ENCODE measurements at regions not wholly inside any gene's neighbourhood (a gene's known extent, or its start where the extent isn't known, plus 50 kb on each side); places are given as distances from the start of the nearest gene placed in this dataset.

DNA sequence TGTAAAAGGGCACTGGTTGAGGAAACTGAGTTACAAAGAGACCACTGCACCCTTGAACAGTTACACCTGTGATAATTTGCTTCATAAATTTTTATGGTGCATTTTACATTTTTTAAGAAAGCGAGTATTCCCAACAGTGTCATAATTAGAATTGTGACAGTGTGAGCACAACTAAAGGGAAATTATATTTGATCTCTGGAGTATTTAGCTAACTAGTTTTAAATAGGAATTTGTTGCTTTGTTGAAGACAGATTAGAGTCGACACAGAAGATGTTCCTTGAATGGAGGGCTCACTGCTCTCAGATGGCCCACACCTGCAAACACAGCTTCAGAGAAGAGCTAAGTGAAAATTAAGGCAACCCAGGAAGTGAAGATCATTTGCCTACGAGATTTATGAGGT, 555.0 kb upstream of the GOT2 start:
- H3K9me3 ChIP-seq (ENCODE audit: control insufficient read depth, low read length), result peaks cover 21% of the 10 kb centered on the region
- no peak overlapping the region for H3K9ac ChIP-seq (ENCODE audit: low read length)
- no peak for DNase-seq (ENCODE audit: low read depth)
- no peak overlapping the region for H3K4me3 ChIP-seq (ENCODE audit: low read length)
- no peaks in the 10 kb centered on the region for H3K36me3 ChIP-seq (ENCODE audit: control insufficient read depth, insufficient read depth, low read length, severe bottlenecking)
- H3K27me3 ChIP-seq (replicated peaks; ENCODE audit: control insufficient read depth, insufficient read depth, low read length), result no peaks in the 10 kb centered on the region
- no peaks in the 10 kb centered on the region for H3K4me1 ChIP-seq (ENCODE audit: control insufficient read depth, insufficient read depth, low read length)

DNA sequence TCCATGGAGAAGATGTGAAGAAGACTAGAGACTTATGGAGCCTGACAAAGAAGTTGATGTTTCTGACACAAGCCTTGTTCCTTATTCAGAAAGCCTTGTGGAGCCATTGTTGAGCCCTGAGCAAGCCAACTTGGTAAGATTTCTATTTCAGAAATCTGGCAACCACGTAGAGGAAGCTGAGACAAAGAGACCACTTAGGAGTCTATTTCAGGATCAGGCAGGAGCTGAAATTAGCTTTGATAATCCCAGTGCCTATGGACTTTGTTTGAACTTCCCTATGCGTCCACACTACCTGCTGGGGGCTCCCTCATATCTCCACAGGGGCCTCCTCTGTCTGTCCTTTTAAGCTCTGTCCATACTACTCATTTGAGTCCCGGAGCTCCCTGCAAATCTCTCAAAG, 540.0 kb upstream of the GOT2 start:
- no peak for DNase-seq (ENCODE audit: low read depth)
- H3K9me3 ChIP-seq (ENCODE audit: control insufficient read depth, low read length), result no peaks in the 10 kb centered on the region

DNA sequence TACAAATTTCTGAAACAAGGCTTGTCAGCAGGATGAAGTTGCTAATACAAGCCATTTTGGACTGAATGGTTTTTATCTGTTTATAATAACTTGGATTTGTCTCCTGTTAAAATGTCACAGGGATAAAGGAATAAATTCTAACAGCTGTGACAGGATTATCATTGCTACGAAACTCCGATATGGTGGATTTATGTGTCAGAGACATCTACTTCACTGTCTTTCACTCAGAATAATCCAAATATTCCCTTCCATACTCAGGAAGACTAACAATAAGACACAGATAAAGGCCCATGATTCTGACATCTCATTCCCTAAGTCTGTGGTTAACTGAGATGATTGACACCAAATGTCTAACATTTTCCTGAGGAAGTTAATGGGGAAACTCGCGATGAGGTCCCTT, 529.8 kb upstream of the GOT2 start:
- no peaks in the 10 kb centered on the region for H3K27me3 ChIP-seq (replicated peaks; ENCODE audit: control insufficient read depth, insufficient read depth, low read length)
- no peaks in the 10 kb centered on the region for H3K36me3 ChIP-seq (ENCODE audit: control insufficient read depth, insufficient read depth, low read length, severe bottlenecking)
- H3K9ac ChIP-seq (ENCODE audit: low read length), result no peak overlapping the region
- no peaks in the 10 kb centered on the region for H3K4me1 ChIP-seq (ENCODE audit: control insufficient read depth, insufficient read depth, low read length)
- no peak for DNase-seq (ENCODE audit: low read depth)
- no peaks in the 10 kb centered on the region for H3K9me3 ChIP-seq (ENCODE audit: control insufficient read depth, low read length)
- H3K4me3 ChIP-seq (ENCODE audit: low read length), result no peak overlapping the region

More for the DNA sequence above, 540.0 kb upstream of the GOT2 start:
- no peaks in the 10 kb centered on the region for H3K27me3 ChIP-seq (replicated peaks; ENCODE audit: control insufficient read depth, insufficient read depth, low read length)
- H3K4me3 ChIP-seq (ENCODE audit: low read length), result no peak overlapping the region
- H3K36me3 ChIP-seq (ENCODE audit: control insufficient read depth, insufficient read depth, low read length, severe bottlenecking), result no peaks in the 10 kb centered on the region
- H3K9ac ChIP-seq (ENCODE audit: low read length), result no peak overlapping the region
- H3K4me1 ChIP-seq (ENCODE audit: control insufficient read depth, insufficient read depth, low read length), result no peaks in the 10 kb centered on the region

DNA sequence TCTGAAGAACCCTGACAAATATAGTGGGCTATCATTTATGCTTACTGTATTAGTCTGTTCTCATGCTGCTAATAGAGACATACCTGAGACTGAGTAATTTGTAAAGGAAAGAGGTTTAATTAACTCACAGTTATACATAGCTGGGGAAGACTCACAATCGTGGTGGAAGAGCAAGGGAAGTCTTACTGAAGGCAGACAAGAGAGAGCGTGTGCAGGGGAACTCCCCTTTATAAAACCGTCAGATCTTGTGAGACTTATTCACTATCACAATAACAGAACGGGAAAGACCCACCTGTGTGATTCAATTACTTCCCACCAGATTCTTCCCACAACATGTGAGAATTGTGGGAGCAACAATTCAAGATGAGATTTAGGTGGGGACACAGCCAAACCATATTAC, 526.8 kb upstream of the GOT2 start:
- no peaks in the 10 kb centered on the region for H3K9me3 ChIP-seq (ENCODE audit: control insufficient read depth, low read length)
- H3K27me3 ChIP-seq (replicated peaks; ENCODE audit: control insufficient read depth, insufficient read depth, low read length), result no peaks in the 10 kb centered on the region
- H3K4me3 ChIP-seq (ENCODE audit: low read length), result no peak overlapping the region
- no peaks in the 10 kb centered on the region for H3K4me1 ChIP-seq (ENCODE audit: control insufficient read depth, insufficient read depth, low read length)
- no peaks in the 10 kb centered on the region for H3K36me3 ChIP-seq (ENCODE audit: control insufficient read depth, insufficient read depth, low read length, severe bottlenecking)
- no peak overlapping the region for H3K9ac ChIP-seq (ENCODE audit: low read length)
- no peak for DNase-seq (ENCODE audit: low read depth)

DNA sequence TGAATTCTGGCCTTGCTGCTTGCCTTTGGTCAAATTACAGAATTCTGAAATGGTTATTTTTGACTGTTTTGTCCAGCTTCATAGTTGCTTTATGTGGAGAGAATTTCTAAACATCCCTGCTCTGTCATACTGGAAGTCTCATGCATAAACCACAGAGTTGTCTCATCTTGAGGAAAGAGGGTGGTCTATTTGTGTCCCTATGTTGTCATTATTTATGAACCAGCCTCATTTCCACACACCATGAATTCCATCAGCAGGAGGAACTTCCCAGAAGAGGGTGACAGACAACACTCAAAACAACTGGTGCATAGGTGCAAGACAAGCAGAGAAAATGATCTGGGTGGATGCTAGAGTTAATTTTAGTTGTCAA, 525.8 kb upstream of the GOT2 start:
- Histone ChIP-seq H3K9ac (ENCODE audit: low read length) (no peak overlapping the region), H3K4me1 (ENCODE audit: control insufficient read depth, insufficient read depth, low read length) (no peaks in the 10 kb centered on the region), H3K36me3 (ENCODE audit: control insufficient read depth, insufficient read depth, low read length, severe bottlenecking) (no peaks in the 10 kb centered on the region), H3K4me3 (ENCODE audit: low read length) (no peak overlapping the region), H3K9me3 (ENCODE audit: control insufficient read depth, low read length) (no peaks in the 10 kb centered on the region), H3K27me3 (replicated peaks; ENCODE audit: control insufficient read depth, insufficient read depth, low read length) (no peaks in the 10 kb centered on the region)
- no peak for DNase-seq (ENCODE audit: low read depth)

DNA sequence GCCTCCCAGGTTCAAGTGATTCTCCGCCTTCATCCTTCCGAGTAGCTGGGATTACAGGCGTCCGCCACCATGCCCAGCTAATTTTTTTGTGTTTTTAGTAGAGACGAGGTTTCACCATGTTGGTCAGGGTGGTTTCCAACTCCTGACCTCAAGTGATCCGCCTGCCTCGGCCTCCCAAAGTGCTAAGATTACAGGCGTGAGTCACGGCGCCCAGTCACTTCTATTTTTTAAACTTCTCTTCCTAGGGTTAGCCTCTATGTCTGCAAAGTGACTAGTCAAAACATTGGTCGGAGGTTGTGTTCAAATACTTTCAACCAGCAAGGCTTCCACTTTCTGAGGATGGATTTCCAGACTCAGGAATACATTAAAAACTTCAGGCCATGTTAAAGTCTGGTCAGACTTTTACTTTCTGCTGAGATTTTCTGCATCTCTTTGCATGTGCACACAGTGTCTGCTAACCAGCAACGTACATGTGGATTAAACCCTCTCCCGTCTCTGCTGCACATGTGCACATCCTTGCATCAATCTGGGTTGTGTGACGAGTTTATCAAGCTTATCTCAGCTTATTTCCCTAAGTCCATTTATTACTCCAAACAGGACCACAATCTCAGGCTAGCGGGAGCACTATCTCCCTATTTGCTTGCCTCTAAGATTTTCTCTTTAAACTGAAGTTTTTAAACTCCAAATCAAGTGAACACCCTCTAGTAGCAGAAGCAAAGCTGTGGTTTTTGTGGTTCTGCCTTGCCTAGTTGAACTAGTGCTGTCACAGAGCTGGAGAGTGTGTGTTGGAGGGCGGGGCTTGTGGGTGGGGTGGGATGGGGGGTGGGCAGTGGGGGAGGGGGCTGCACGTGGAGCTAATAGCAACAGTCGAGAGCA, 525.2 kb upstream of the GOT2 start:
- Histone ChIP-seq H3K4me3 (ENCODE audit: low read length) (no peak overlapping the region), H3K4me1 (ENCODE audit: control insufficient read depth, insufficient read depth, low read length) (no peaks in the 10 kb centered on the region), H3K9me3 (ENCODE audit: control insufficient read depth, low read length) (no peaks in the 10 kb centered on the region), H3K36me3 (ENCODE audit: control insufficient read depth, insufficient read depth, low read length, severe bottlenecking) (no peaks in the 10 kb centered on the region), H3K27me3 (replicated peaks; ENCODE audit: control insufficient read depth, insufficient read depth, low read length) (no peaks in the 10 kb centered on the region), H3K9ac (ENCODE audit: low read length) (no peak overlapping the region)
- DNase-seq (ENCODE audit: low read depth), result no peak

DNA sequence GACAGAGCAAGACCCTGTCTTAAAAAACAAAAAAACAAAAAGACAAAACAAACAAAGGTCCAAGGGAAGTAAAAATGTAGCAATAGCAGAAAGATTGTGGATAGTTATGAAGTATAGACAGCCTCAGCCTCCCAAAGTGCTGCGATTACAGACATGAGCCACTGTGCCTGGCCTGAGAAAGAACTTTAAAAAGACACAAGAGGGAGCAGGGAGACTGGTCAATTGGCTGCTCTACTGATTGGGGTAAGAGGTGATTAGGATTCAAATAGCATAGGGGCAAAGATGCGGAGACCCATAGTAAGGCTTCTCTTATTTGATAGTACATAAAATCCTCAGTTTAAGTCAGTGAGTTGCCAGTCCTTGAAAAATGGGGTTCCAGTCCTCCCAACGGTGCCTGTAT, 518.2 kb upstream of the GOT2 start:
- no peaks in the 10 kb centered on the region for H3K36me3 ChIP-seq (ENCODE audit: control insufficient read depth, insufficient read depth, low read length, severe bottlenecking)
- no peak overlapping the region for H3K4me3 ChIP-seq (ENCODE audit: low read length)
- H3K27me3 ChIP-seq (replicated peaks; ENCODE audit: control insufficient read depth, insufficient read depth, low read length), result peaks cover 3% of the 10 kb centered on the region
- H3K4me1 ChIP-seq (ENCODE audit: control insufficient read depth, insufficient read depth, low read length), result no peaks in the 10 kb centered on the region
- no peak for DNase-seq (ENCODE audit: low read depth)
- H3K9ac ChIP-seq (ENCODE audit: low read length), result no peak overlapping the region
- H3K9me3 ChIP-seq (ENCODE audit: control insufficient read depth, low read length), result peaks cover 3% of the 10 kb centered on the region

DNA sequence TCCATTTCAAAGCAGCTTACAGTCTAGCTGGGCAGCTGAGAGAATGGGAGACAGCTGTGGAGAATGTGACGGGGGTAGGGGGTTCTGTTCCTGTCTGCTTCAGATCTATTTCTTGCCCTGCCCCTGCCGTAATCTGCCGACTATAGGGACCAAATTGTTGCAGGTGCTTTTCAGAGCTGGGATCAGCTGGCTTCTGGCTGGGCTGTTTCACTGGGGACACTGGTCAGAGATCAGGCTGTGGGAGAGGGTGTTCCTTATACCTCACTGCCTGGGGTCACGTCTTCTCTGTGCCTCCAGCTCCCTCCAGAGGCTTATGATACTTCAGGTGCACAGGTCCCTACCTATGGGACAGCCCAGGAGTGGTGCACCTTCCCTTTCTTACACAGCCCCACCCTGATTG, 514.9 kb upstream of the GOT2 start:
- Histone ChIP-seq H3K27me3 (replicated peaks; ENCODE audit: control insufficient read depth, insufficient read depth, low read length) (peaks cover 3% of the 10 kb centered on the region), H3K9ac (ENCODE audit: low read length) (no peak overlapping the region), H3K9me3 (ENCODE audit: control insufficient read depth, low read length) (peaks cover 3% of the 10 kb centered on the region), H3K36me3 (ENCODE audit: control insufficient read depth, insufficient read depth, low read length, severe bottlenecking) (no peaks in the 10 kb centered on the region), H3K4me3 (ENCODE audit: low read length) (no peak overlapping the region), H3K4me1 (ENCODE audit: control insufficient read depth, insufficient read depth, low read length) (no peaks in the 10 kb centered on the region)
- DNase-seq (ENCODE audit: low read depth), result no peak

DNA sequence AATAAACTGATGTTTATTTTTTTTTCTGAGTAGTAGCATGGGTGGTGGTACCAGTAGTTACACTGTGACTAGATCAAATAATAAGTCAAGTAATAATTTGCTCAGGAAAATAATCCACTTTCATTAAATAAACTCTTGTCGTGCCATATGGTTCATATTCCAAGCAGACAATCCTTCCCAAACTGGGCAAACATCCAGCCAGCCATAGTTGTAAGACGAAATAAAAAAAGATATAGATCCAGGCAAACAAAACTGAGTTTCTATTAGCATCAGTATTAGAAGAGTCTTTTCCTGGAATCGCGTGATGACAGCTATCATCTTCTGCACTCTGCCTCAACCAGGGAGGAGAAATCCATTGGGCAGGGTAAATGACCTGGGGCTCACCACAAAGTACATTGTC, 508.4 kb upstream of the GOT2 start:
- Histone ChIP-seq H3K27me3 (replicated peaks; ENCODE audit: control insufficient read depth, insufficient read depth, low read length) (no peaks in the 10 kb centered on the region), H3K9ac (ENCODE audit: low read length) (no peak overlapping the region), H3K9me3 (ENCODE audit: control insufficient read depth, low read length) (no peaks in the 10 kb centered on the region), H3K36me3 (ENCODE audit: control insufficient read depth, insufficient read depth, low read length, severe bottlenecking) (no peaks in the 10 kb centered on the region), H3K4me3 (ENCODE audit: low read length) (no peak overlapping the region), H3K4me1 (ENCODE audit: control insufficient read depth, insufficient read depth, low read length) (no peaks in the 10 kb centered on the region)
- DNase-seq (ENCODE audit: low read depth), result no peak

DNA sequence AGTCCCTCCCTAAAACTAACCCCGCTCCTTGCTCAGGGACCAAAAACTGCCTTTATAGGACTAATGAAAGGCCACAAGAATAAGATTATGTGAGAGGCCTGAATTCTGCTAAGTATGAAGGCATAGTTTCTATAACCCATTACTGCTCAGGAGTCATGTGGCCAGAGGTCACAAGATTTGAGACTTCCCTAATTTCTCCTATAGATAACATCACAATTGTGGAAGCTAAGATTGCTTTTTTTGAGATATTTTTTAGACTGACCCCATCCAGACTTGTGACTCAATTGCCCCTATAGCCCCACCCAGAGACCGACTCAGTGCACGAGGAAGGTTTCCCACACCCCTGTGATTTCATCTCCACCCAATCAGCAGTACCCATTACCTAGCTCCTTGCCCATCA, 504.1 kb upstream of the GOT2 start:
- DNase-seq (ENCODE audit: low read depth), result no peak
- H3K9me3 ChIP-seq (ENCODE audit: control insufficient read depth, low read length), result no peaks in the 10 kb centered on the region
- H3K36me3 ChIP-seq (ENCODE audit: control insufficient read depth, insufficient read depth, low read length, severe bottlenecking), result no peaks in the 10 kb centered on the region
- H3K27me3 ChIP-seq (replicated peaks; ENCODE audit: control insufficient read depth, insufficient read depth, low read length), result no peaks in the 10 kb centered on the region
- no peak overlapping the region for H3K4me3 ChIP-seq (ENCODE audit: low read length)
- no peaks in the 10 kb centered on the region for H3K4me1 ChIP-seq (ENCODE audit: control insufficient read depth, insufficient read depth, low read length)
- no peak overlapping the region for H3K9ac ChIP-seq (ENCODE audit: low read length)

DNA sequence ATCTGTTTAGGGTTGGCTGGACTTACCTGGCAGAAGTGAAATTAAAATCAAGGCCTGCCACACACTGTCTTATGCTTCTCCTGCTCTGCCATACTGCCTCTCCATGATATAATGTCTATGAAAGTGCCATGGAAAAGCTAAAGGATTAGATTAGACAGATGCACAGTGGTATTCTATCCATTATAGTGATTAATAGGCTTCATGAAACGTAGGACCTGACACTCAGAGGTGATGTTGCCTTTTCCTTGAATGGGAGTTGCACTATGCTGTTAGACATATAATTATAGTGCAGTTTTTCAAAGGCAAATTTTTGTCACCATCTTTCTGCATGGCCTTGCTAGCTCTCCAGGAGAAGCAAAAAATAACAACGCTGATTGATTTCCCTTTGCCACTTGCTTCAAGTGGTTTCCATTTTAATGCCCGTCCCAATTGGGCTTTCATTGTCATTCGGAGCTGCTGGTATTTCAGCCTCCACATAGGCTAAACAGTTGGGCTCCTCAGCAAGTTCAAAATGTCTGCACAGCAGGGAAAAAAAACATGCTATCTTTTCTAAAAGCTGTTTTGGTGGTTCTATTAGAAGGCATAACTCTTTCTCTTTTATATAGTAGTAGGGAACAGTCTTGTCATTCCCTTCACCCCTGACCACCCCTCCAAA, 502.8 kb upstream of the GOT2 start:
- no peak overlapping the region for H3K9ac ChIP-seq (ENCODE audit: low read length)
- no peaks in the 10 kb centered on the region for H3K36me3 ChIP-seq (ENCODE audit: control insufficient read depth, insufficient read depth, low read length, severe bottlenecking)
- H3K4me3 ChIP-seq (ENCODE audit: low read length), result no peak overlapping the region
- no peaks in the 10 kb centered on the region for H3K4me1 ChIP-seq (ENCODE audit: control insufficient read depth, insufficient read depth, low read length)
- no peaks in the 10 kb centered on the region for H3K27me3 ChIP-seq (replicated peaks; ENCODE audit: control insufficient read depth, insufficient read depth, low read length)
- DNase-seq (ENCODE audit: low read depth), result no peak
- no peaks in the 10 kb centered on the region for H3K9me3 ChIP-seq (ENCODE audit: control insufficient read depth, low read length)

Data from adipocyte (in vitro differentiated cells).